GM13976 (cell line): ENCODE measurements at regions not wholly inside any gene's neighbourhood (a gene's known extent, or its start where the extent isn't known, plus 50 kb on each side); places are given as distances from the start of the nearest gene placed in this dataset.

Source experiments
- DNase-seq: peaks from one replicate; pipeline ENCODE4 v3.0.0; 2012; ENCODE audit warnings: low spot score
- CTCF ChIP-seq: IDR thresholded peaks from 2 replicates; pipeline ENCODE4 v1.5.1; 2012; ENCODE audit warnings: borderline replicate concordance, mild to moderate bottlenecking; ENCODE audit not compliant: insufficient read depth; ENCODE audit errors: extremely low read depth, missing control alignments, control extremely low read depth
- in situ Hi-C: fragments of 300-500 bp; cut with MboI; formaldehyde crosslinking; loops from one replicate; pipeline ENCODE4 v1.12.0; 2022; ENCODE audit warnings: low sequenced_read_pairs, mixed read lengths, inconsistent platforms; ENCODE audit not compliant: unreplicated experiment

- in situ Hi-C loops = no loop called here
- no peak for TF ChIP-seq CTCF
- DNase-seq = no peak
These were observed 598.7 kb downstream of the IGSF11 start for GRCh38 chr3:118435851-118436350.

DNA sequence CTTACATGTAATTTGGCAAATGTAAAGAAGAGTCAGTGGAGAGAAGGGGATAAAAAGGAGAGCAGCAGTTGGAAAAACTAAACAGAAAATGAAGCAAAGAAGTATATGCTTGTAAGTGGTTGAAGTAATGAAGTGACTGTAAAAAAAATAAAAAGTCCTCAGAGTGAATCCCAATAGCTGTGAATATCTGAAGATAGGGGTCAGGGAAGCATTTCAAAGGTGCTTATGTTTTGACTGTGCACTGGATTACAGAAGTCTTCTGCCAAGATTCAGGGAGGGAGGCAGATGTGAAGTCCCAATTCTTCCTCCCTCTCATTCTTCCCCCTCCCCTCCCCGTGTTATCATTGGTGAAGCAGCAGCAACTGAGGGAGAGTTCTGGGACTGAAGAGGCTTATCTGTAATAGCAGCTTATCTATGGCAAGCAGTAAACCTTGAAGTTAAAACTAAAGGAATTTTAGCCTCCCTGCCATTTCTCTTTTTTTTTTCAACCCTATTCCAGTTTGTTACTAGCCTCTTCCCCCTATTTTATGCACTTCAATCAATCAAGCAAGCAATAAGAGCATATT is 597.9 kb downstream of the IGSF11 start:
- DNase-seq = no peak
- TF ChIP-seq CTCF = no peak
- in situ Hi-C loops = no loop called here

DNA sequence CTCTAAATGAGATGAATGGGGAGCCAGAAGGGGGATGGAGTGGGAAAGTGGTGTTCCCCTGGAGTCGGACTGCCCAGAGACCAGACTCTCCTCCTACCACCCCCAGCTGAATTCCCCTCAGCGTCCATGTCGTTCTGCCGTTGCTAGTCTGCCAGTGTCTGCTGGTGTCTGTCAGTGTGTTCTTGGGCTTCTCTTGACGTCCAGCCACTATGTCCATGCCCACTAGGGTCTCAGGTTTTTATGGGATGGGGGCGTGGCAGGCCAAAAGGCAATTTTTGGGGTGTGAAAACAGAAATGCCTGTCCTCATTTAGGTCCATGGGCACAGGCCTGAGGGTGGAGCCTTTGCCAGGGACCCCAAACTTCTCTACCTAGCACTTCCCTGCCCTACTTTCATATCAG is 589.6 kb downstream of the IGSF11 start:
- no peak for DNase-seq
- TF ChIP-seq CTCF = no peak
- in situ Hi-C loops = no loop called here

DNA sequence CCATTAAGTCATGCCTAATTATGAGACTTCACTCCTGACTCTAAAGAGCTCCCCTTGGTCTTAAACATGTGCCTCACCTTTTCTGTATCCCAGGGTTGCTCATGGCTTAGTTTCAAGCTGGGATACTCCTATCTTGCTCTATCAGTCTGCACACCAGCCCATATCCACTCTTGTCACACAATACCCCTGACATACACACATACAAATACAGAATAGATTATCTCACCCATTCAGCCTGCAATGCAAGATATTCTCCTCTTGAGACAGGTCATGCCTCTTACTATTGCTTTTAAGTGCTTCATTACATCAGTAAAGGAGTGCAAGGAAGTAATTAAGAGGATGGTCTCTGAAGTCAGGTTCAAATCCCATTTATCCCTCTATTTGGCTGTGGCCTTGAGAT is 587.3 kb downstream of the IGSF11 start:
- DNase-seq = no peak
- TF ChIP-seq CTCF = no peak
- in situ Hi-C loops = no loop called here

GRCh38 chr3:118466795-118467330 is 567.8 kb downstream of the IGSF11 start:
- in situ Hi-C loops = no loop called here
- no peak for DNase-seq
- no peak for TF ChIP-seq CTCF

DNA sequence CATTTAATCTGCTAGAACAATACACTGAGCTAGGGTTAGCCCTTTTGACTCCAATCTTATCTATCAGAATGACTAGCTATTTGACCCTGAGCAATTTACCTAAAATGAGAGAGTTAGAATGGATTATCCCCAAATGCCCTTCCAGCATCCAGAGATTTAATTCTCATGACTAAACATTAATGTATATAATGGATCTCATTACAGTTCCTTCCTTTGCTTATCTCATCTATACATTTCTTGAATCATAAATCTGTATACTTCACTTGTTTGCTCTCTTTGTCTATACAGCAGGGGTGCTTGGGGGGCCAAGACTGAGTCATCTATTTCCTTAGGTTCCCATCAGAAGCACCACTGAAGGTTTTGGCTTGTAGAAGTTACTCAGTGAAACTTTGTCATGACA is 565.8 kb downstream of the IGSF11 start:
- DNase-seq = no peak
- in situ Hi-C loops = no loop called here
- TF ChIP-seq CTCF = no peak
